Umbilical cord (tissue), 1 donor: ENCODE measurements at regions not wholly inside any gene's neighbourhood (a gene's known extent, or its start where the extent isn't known, plus 50 kb on each side); places are given as distances from the start of the nearest gene placed in this dataset.

Experiments used
- DNase-seq: peaks from one replicate; pipeline ENCODE4 v3.0.0-alpha.2; 2015; ENCODE audit warnings: low spot score

- no peak for DNase-seq
Measured at GRCh38 chr4:32010221-32010620, 1290.1 kb downstream of the PCDH7 start.

DNA sequence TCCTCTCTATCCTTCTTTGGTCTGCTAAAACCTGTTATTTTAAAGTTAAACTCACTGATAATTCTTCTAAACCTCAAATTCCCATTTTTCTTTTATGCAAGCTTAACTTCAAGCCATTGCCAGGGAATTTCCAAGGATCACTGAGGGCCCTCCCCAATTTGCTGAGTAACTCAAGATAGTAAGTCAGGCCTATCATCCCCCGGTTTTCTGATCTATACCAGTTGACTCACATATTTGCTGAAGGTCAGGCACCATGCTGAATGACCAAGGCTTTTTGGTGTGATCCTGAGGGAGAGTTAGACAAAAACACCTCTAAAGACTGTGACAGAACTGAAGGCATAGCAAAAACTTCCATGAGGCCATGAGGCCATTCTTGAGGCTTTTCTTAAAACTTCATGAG lies 1301.9 kb downstream of the PCDH7 start:
- peak; percentile 5 for DNase-seq

DNA sequence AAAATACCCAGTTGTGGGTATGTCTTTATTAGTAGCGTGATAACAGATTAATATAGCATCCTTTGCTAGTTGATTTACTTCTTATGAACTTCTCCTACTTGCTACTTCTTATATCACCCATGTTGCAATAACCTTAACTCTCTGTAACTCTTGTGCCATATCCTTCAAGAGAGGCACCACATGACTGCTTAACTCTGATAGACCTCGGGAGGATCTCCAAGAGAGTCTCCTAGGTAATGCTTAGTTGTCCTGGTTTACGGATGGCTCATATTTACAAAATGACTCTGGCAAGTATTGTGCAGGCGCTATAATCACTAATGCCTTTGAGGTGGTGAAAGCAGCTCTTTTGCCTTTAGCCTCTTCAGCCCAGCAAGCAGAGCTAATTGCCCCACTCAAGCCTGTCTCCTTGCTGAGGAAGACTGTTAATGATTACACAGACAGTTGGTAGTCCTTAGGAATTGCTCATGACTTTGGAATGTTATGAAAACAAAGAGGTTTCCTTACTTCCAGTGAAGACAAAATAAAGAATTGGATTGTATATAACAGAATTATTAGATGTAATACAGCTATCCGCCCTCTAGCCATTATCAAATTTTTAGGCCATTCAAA lies 1305.8 kb downstream of the PCDH7 start:
- no peak for DNase-seq

GRCh38 chr4:32030406-32030805 lies 1310.2 kb downstream of the PCDH7 start:
- no peak for DNase-seq

DNA sequence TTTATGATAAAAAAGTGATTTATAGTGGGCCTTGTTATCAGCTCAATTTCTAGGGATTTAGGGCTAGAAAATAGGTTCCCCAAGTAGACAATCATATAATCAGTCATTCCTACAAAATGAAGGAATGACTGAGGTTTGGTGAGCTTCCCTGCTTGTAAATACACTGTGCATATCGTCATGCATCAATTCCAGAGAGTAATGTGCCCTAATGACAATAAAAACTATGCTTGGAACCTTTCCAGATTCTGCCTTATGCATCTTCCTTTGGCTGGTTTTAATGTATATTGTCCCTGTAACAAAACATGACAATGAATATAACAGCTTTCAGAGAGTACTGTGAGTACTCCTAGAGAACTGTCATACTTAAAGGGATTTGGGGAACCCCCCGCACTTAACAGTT lies 1310.9 kb downstream of the PCDH7 start:
- DNase-seq = no peak

DNA sequence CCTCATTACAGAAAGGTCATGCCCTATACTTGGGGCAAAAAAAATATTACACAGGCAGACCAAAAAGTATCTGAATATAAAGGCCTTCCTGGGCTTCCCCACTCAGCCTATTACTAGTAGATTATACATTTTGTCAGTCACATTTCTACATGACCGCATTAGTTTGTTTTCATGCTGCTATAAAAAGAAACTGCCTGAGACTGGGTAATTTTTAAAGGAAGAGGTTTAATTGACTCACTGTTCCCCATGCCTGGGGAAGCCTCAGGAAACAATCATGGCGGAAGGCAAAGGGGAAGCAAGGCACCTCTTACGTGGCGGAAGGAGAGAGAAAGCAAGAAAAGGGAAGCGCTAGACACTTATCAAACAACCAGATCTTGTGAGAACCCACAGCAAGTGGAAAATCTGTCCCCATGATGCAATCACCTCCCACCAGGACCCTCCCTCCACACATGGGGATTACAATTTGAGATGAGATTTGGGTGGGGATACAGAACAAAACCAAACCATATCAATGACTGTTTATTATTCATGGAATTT lies 1312.0 kb downstream of the PCDH7 start:
- DNase-seq = no peak

- DNase-seq = no peak
Measured at GRCh38 chr4:32037399-32037798, 1317.2 kb downstream of the PCDH7 start.

DNA sequence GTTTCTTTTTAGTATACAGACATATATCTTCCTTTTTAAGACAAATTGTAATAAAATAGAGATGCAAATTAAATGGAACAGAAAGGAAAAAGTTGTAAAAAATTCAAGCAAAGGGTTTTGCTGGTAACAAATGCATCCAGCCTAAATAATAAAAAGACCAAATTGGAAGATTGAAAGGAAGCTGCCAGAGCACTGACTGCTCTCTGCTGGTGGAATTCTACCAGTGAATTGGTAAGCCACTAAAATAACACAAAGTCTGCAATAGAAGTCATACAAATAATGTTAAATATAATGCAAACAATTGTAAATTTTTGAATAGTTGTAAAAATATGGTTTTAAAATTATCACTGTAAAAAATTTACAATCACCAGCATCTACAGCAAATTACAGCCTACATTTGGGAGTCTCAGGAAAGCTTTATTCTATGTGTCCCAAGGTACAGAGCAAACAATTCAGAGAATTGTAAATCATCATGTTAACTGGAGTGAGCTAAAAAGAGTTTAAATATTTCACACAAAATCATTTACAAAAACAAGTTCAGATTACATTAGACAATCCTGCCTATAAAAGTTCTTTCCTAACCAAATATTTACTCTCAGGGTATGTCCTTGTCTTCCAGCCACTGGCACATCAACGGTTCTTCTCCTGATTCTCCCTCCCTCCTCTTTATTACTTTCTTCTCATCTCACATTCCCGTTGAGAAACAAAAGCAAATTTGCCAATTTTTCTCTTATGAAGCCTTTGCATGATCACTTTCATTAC lies 1322.5 kb downstream of the PCDH7 start:
- DNase-seq = no peak

DNA sequence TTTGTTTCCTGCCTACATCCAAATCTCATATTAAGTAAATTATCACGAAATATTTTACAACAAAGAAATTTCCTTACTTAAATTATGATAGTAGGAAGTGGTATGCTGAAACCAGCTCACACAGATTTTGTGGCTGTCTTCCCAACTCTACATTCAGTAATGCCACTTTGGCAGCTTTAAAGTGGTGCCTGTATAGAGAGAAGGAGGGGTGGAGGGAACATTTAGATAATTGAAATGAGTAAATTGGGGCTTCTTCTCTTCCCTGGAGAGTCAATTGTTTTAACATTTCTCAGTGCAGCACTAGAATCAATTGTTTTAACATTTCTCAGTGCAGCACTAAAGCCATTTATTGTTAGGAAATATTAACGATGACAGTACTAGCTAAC lies 1323.1 kb downstream of the PCDH7 start:
- DNase-seq = no peak

- DNase-seq = no peak
Measured at GRCh38 chr4:32061916-32062315, 1341.7 kb downstream of the PCDH7 start.

DNA sequence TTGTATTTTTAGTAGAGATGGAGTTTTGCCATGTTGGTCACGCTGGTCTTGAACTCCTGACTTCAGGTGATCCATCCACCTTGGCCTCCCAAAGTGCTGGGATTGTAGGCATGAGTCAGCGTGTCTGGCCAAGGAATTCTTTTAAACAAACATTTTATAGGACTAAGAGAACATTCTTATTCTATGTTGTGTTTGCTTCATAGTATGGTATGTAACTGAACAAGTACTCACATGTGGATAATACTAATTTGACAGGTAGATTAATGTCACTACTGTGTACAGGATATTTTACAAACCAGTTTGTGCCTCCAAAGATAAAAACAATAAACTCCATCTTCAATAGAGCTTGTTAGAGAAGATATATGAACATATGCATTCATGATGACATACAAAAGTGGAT lies 1353.4 kb downstream of the PCDH7 start:
- DNase-seq = peak; percentile 36

DNA sequence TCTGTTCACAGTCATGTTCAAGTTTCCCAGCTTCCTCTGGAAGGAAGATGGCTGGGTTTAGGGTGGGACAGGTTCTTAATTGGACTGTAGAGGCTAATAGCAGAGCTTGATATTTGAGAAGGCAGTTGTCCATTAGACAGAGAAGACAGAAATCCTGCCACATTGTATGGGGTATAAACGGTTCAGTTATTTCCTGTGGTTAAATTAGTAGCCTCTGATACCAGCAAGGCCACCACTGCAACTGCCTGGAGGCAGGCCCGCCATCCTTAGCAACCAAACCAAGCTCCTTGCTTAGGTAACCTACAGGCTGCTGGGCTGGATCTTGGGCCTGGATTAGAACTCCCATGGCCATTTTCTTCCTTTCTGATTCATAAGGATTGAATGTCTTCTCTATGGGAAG lies 1367.0 kb downstream of the PCDH7 start:
- no peak for DNase-seq

GRCh38 chr4:32094987-32095386 lies 1374.8 kb downstream of the PCDH7 start:
- DNase-seq = no peak

DNA sequence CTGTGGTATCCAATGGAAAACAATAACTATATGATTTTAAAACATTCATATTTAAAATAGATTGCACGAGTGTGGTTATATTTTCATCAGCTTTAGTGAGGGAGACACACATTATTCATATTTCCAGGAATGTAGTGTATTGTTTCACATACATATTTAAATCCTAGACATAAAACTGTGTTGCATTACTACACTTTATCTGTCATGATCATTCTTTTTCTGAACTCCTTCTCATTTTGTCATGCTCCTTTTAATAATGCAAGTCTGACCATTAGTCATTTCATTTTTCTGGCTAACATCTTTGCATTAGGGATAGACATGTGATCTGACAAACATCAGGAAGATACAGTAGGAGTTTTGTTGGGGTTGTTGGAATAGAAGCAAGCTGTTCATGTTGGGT lies 1382.7 kb downstream of the PCDH7 start:
- no peak for DNase-seq

DNA sequence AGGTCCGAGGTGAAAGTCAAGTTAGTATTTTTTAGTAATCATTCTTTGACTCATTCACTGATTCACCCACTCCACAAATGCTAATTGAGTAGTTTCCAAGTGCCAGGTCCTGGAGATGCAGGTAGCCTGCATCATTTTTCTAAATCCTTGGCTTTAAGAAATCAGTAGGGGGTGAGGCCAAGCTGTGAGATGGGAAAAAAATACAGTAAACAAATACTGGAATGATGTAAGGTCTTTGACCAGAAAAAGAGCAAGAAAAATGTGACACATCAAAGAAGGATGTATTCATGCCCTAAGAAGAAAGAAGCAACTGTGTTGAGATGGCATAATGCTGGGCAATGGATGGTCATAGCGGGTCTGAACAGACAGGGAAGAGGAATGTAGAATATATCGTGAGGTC lies 1386.6 kb downstream of the PCDH7 start:
- DNase-seq = no peak

- no peak for DNase-seq
Measured at GRCh38 chr4:32112891-32113290, 1392.7 kb downstream of the PCDH7 start.

DNA sequence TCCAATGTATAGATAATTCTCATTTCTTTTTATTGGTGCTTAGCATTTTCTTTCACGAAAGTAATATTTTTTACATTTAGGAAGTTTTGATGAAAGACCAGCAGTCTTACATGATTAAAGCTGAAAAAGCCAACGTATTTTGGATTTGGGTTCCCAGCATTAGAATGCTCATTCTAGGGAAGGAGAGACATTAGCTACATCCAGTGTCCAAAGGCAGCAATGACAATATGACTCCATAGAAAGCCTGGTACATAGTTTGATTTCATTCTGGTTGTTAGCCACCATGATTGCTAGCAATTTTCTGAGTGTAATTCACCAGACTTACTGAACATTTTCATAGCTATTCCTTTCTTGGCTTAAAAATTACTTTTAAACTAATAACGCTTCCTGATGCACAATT lies 1397.5 kb downstream of the PCDH7 start:
- DNase-seq = no peak

- DNase-seq = no peak
Measured at GRCh38 chr4:32119907-32120306, 1399.7 kb downstream of the PCDH7 start.

DNA sequence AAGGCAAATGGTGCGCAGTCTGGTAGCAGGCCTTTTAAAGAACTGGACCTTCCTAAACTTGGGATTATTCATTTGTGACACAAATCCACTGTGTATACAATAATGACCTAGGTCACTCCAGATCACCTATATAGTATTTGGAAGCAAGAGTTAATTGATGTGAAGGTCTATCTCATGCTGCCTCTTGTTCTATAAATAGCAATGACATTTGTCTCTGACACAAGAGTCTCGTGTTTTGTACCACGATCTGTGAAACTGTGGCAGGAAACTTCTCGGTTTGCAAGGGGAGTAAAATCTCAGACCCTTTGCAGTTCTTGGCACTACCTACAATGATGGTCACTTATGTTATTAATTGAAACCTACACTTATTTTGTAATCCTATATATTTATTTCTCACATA lies 1408.4 kb downstream of the PCDH7 start:
- no peak for DNase-seq

DNA sequence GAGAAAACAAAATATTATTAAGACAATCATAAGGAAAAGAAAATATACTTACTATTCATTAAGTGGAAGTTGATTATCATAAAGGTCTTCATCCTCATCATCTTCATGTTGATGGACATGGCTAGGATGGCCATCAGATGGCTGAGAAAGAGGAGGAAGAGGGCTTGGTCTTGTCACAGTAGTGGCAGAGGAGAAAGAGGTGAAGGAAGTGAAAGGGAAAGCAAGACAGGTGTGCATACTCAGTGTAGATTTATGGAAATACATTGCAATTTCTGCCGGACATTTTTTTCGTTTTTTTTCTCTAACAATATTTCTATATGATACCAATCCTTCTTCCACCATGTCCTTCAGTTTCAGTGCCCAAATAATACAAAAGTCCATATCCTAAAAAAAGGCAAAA lies 1409.8 kb downstream of the PCDH7 start:
- DNase-seq = no peak

GRCh38 chr4:32133141-32133540 lies 1413.0 kb downstream of the PCDH7 start:
- peak; percentile 20 for DNase-seq

- DNase-seq = no peak
Measured at GRCh38 chr4:32133734-32134133, 1413.6 kb downstream of the PCDH7 start.

DNA sequence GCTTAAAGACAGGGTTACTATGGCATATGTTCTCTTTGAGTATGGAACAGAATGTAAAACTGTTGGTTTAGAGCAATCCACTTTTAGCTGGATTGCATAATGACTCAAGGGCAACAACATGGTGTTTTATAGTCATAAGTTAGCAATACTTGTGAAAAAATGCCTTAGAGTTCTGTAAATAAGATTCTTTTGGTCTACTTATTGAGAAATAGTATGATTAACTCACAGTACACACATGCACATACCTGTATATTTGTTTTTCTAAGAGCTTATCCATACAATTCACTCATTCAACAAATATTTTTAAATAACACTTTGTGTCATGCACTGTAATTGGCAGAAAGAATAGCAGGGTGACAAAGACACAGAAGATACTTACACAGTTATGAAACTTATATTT lies 1415.5 kb downstream of the PCDH7 start:
- DNase-seq = no peak
